ENCODE measurements at regions not wholly inside any gene's neighbourhood (a gene's known extent, or its start where the extent isn't known, plus 50 kb on each side); places are given as distances from the start of the nearest gene placed in this dataset.
"Not testable (repeated sequence)": the region's sequence is repeated elsewhere in the genome, so short reads cannot be mapped to it uniquely, and the experiment has no call there.

DNA sequence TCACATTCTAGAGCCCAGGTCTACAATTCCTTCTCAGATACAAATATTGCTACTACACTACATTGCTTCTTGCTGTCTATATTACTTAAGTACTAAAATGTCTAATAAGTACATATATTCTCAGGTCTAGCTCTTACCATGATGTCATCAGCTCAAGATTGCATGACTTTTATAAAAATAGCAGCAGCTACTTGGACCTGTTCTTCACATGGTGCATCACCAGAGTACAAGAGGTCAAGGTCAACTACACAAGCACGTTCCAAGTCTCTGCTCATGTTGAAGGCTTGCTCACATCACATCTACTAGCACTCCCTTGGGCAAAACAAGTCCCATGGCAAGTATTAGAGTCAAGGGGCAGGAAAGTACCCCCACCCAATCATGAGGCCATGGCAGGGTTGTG is 465.6 kb downstream of the MED13L start:
- DNase-seq (ENCODE audit: low read depth, low spot score): no peak

DNA sequence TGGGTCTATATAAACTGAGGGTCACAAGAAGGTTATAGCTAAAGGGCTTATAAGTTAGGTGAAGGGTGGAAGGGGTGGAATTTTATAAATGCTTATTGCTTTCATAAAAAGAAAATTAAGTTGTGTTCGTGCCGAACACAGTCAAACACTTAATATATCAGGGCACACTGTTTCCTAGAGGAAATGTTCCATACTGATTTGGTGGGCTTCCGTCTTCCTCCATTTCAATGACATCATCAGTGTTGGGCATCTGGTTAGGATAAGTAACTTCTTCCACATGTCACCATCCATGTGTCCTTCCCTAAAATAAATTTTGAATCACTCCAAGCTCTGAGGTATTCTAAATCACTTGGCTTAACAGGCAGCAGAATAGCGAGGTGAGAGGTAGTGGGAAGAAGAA is 466.4 kb downstream of the MED13L start:
- DNase-seq (ENCODE audit: low read depth, low spot score): no peak

DNA sequence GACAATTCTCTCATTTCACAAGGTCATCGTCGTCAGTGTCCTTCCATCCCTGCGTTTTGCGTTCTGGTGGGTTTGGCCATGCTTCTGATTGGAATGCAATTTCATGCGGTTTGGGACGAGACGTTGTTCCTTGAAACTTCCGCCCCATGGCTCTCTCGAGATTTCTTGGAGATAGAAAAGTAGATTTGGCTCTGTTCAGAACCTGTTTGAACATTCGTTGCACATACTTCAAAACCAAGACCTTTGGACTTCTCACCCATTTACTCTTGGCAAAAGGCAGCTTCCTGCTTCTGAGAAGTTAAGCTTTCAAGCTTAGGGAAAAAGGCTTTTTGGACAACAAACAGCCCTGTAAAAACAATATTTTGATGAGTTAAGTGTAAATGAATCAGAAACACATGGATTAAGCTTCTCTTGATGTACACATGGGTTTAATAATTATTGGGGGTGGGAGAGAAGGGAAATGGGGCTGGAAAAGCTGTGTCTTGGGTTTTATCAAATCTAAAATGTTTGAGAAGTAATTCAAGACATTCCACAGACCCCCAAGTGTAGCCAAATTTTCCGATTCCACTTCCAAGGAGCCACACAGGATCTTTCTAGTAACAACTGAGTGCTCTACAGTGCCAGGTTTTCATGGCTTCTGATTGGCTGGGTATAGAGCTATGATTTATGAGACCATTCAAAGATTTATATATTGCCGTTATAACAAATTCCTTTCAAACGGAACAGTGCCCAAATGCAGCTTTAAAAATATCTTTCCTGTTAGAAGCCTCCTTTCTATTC is 467.2 kb downstream of the MED13L start:
- DNase-seq (ENCODE audit: low read depth, low spot score): no peak

DNA sequence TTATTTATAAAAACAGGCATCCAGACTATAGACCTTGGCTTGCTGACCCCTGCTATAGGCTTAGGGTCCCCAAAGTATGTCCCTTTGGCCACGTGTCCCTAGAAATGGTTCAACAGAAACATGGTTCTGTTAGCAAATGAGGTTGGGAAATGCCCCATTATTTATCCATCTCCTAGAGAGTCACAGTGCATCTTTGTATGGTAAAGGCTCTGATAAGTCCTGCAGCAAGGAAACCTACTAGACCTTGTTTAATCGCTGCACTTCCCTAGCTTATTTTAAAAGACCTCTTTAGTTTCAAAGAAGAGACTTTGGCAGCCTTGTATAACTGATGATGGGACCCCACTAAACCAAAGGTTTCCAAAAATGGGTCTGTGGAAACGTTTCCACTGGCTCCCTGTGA is 471.5 kb downstream of the MED13L start:
- DNase-seq (ENCODE audit: low read depth, low spot score): no peak

DNA sequence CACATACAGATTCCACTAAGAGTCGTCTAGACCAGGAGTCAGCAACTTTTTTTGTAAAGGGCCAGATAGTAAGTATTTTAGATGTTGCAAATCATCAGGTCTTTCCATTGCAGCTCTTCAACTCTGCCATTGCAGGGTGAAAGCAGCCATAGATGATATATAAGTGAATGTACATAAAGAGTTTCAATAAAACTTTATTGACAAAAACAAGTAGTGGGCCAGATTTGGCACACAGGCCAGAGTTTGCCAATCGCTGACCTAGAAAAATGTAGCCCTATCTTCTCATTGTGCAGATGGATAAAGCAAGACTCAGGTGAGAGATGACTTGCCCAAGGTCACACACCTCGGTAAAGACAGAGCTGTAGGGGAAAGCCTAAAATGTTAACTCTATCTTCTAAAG is 474.7 kb downstream of the MED13L start:
- DNase-seq (ENCODE audit: low read depth, low spot score): no peak

DNA sequence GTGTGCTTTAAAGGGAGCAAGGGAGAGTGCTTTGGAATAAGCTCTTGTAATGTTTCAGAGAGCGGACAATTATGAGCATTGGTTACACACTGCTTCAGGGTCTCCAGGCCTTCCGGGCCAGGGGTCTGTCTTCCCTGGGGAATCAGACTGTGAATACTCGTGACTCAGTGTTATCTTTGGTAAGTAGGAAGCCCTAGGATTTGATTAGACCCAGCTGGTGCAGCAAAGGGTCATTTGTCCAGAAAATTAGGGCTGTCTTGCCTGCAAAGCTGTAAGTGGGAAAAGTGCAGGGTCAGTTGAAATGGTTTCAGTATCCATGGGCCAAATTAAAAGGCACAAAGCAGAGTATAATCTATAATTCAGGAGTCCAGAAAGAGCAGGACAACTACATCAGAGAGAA is 475.6 kb downstream of the MED13L start:
- DNase-seq (ENCODE audit: low read depth, low spot score): no peak

DNA sequence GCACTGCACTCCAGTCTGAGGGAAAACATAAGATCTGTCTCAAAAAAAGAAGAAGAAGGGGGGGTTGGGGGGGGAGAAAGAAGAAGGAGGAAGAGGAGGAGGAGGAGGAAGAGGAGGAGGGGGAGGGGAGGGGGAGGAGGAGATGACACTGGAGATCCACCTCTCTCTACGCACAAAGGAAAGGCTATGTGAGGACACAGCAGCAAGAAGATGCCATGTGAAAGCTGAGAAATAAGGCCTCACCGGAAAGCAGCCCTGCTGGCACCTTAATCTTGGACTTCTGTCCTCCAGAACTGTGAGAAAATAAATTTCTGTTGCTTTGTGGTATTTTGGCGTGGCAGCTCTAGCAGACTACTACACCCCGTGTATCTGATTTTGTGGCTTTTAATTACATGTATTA is 477.9 kb downstream of the MED13L start:
- no peak for DNase-seq (ENCODE audit: low read depth, low spot score)

DNA sequence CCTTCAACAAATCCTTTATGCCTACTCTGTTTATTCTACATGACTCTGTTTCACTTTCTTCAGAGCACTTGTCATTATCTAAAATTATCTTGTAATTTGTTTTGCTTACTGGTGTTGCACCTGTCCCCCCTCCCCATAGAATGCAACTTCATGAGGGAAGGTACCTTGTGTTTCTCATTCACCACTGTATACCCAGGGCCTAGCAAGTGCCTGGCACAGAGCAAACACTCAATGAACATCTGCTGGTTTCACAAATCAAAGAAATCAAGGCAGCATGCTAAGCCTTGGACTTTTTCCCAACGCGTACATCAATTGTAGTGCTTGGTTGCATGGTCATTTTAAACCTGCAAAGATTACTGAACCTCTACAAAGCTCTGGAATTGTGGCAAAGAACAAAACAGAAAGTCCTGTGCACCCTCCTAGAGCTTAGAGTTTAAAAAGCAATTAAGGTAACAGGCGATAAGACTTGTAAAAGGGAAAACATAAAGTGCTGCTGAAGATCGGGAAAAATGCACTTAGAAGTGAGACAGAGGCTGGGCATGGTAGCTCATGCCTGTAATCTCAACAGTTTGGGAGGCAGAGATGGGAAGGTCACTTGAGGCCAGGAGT is 479.1 kb downstream of the MED13L start:
- no peak for DNase-seq (ENCODE audit: low read depth, low spot score)

DNA sequence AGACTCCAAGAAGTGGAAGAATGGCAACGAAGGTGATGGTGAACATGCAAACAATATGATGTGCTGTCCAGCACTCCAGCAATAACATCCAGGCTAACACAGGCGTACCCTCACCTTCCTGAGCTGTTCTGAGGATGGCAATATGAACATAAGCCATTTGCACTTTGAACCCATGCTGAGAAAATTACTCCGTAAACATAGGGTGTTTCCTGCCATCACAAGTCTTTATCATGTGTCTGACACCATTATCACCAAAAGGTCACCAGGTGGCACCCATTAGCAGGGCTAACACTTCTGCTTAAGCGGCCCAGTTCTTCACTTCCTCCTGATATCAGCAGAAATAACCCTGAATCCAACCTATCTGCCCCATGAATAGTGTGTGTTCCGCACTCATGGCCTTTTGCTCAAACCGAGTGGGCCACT is 482.8 kb downstream of the MED13L start:
- DNase-seq (ENCODE audit: low read depth, low spot score): no peak

DNA sequence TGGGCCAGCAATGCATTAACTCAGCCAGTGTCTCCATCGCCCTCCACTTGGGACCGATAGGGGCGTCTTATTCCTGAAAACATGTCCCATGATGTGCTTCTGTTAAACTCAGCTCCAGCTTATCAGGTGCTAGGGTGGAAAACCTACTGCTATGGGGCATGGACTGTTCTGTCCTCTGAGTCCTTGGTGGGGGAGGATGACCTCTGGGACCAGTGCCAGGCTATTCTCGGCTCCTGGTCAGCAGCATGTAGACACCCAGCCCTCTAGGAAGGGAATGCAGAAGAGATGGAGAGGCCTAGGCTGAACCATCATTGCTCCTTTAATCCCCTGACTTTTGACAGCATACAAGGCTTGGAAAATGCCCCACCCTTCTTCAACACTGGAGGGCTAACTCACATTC is 486.2 kb downstream of the MED13L start:
- DNase-seq (ENCODE audit: low read depth, low spot score): no peak

DNA sequence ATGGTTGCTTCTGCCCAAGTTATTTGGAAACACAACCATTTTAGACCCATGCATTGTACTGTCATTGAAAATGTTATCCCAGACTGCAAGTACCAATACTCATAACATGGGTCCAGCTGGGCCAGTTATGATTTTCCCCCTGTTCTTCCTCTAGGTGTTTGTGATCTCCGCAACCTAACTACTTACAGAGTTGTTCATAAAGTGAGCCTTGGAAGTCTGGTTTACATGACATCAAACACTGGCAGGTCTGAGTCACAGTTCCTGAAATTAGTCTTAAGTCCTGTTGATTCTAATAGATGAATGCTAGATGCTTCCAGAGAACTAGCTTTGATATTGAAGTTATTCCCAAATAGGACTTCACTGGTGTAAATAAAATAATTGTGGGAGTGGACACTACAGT is 487.0 kb downstream of the MED13L start:
- no peak for DNase-seq (ENCODE audit: low read depth, low spot score)

DNA sequence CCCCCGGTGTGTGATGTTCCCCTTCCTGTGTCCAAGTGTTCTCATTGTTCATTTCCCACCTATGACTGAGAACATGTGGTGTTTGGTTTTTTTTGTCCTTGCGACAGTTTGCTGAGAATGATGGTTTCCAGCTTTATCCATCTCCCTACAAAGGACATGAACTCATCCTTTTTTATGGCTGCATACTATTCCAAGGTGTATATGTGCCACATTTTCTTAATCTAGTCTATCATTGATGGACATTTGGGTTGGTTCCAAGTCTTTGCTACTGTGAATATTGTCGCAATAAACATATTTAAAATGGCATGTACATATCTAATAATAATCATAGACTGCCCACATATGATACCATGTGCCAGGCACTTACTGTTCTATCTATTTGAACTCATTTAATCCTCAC is 491.0 kb downstream of the MED13L start:
- DNase-seq (ENCODE audit: low read depth, low spot score): not testable (repeated sequence)

DNA sequence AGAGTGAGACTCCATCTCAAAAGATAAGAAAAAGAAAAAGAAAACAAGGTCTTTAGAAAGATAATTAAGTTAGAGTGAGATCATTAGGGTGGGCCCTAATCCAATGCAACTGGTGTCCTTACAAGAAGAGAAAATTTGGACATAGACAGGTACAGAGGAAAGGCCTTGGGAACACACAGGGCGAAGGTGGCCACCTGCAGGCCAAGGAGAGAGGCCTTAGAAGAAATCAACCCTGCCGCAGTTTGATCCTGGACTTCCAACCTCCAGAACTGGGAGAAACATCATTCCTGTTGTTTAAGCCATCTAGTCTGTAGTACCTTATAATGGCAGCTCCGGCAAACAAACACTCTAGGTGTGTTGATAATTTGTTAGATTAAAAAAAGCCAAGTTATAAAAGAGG is 491.9 kb downstream of the MED13L start:
- no peak for DNase-seq (ENCODE audit: low read depth, low spot score)

DNA sequence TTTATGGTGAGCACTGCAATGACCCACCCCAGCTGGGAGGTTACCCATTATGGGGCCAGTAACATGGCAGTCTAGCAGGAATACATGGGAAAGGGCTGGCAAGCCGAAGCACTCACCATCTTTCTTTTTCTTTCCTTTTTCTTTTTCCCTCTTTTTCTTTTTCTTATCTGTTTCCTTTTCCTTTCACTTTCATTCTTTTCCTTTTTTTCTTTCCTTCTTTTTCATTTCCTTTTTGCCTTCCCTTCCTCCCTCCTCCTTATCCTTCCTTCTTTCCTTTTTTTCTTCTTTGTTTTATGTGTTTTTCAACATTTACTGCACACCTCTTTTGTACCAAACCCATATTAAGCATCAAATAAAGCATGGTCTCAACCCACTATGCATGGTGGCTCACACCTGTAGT is 501.1 kb downstream of the MED13L start:
- DNase-seq (ENCODE audit: low read depth, low spot score): no peak

DNA sequence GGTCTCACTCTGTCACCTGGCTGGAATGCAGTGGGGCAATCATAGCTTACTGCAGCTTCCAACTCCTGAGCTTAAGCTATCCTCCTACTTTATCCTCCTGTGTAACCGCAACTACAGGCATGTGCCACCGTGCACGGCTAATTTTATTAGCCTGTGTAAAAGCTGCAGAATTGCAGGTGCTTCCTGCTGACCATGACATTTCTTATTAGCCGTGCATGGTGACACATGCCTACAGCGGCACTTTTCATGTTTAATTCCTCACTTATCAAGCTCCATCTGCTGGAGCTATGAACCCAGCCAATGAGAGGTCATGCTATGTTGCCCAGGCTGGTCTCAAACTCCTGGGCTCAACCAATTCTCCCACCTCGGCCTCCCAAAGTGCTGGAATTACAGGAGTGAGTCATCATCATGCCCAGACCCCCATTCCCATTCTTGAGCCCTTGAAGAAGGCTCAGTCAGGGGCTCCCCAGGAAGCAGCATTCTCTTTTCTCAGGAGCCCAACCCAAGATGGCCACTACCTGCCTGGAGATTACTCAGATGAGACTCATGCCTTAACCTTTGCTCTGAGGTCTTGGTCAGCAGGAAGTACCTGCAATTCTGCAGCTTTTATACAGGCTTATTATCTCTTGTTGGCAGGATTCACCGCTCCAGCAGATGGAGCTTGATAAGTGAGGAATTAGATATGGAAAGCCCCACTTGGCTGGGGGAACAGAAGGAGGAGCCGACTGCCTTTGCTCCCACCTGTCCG is 503.2 kb downstream of the MED13L start:
- no peak for DNase-seq (ENCODE audit: low read depth, low spot score)

DNA sequence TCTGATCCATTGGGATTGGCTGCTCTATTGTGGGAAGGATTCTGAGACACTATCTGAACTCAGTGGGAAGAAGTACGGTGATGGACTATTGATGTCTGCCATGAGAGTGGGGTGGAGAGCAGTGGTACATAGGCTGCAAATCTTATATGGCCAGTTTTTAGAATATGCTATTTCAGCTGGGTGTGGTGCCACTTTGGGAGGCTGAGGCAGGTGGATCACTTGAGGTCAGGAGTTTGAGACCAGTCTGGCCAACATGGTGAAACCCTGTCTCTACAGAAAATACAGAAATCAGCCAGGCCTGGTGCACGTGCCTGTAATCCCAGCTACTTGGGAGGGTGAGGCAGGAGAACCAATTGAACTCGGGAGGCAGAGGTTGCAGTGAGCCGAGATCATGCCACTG is 505.9 kb downstream of the MED13L start:
- no peak for DNase-seq (ENCODE audit: low read depth, low spot score)

DNA sequence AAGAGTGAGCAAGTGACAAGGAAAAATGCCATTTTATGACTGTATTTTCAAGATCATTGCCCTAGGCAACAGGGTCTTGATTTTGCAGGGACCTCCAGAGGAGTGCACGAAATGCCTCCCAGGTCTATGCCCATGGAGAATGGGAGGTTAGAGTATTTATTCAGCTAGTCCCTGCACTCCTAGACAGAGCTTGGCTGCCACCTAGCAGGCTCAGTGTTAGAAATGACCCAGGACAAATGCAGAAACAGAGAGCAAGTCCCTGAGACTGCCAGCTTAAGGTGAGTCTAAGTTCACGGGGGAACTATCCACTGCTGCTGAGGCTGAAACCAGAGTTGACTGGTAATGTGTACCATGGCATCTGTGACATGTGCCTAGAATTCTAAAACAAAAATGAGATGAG is 506.4 kb downstream of the MED13L start:
- peak; percentile 40 for DNase-seq (ENCODE audit: low read depth, low spot score)

DNA sequence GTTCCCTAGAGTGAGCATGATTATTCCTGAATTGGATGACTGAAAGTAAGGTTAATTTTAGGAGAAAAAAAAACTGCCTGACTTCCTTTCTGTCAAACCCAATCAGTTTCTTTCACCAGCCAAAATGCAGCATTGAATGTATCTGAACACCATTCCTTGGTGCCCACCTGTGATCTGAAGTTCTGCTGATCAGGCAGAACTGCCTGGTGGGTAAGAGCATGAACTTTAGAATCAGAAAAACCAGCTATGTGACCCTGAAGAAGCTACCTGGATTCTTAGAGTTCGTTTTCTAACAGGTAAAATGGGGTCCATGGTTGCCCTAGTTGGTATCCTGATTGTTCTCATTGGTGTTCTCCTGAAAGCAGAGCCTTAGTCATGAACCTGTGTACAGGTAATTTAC is 506.9 kb downstream of the MED13L start:
- DNase-seq (ENCODE audit: low read depth, low spot score): no peak

DNA sequence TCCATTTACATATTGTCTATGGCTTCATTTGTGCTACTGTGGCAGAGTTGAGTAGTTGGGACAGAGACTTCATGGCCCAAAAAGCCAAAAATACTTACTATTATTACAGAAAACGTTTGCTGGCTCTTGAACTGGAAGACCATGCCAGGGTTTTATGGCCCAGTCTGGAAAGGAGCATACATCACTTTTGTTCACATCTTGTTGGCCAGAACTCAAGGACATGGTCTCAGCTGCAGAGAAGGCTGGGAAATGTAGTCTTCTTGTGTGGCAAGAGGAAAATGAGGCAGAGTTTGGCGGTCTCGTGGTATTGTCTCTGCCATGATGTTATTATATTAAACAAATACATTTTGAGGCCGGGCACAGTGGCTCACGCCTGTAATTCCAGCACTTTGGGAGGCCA is 509.6 kb downstream of the MED13L start:
- DNase-seq (ENCODE audit: low read depth, low spot score): no peak

DNA sequence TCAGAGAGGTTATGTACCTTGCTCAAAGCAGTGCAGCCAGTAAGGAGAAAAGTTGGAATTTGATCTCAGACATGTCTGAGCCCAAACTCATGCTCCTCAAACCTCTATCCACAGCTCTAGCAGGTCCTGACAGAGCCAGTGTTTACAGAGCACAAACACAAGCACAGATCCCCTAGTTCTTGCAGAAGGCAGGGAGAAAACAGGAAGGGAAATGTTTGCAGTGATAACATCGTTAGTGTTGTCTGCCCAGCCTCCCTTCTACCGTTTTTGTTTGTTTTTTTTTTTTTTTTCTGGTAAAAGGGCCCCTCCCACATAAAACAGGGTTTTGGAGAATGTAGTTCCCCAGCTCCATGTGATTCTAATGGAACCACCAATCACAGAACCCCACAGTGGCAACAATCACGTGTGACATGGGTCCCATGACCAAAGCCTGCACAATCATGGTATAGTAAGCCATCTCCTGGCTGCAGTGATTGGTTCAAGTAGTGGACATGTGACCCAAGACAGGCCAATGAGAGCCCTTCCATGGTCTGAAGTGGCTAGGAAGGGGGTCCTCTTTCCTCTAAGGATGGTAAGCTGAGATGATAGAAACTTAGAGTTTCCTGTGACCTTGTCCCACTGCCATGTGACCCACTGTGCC is 513.4 kb downstream of the MED13L start:
- DNase-seq (ENCODE audit: low read depth, low spot score): peak; percentile 17

DNA sequence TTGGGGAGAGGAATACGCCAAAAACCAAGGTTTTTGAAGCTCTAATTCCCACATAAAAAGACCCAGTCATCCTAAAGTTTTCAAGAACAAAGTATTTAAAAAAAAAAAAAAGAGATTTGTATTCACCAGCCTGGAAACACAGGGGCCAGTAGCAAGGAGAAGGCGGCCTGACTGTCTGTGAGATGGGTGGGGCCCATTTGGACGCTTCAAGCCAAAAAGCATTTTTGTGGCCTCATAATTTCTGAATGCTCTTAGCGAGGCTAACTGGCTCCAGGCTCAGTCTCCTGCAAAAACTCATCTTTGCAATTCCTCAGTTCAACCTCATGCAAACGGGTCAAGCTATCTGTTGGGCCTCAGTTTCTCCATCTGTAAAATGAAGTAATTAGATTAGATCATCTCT is 514.1 kb downstream of the MED13L start:
- no peak for DNase-seq (ENCODE audit: low read depth, low spot score)

DNA sequence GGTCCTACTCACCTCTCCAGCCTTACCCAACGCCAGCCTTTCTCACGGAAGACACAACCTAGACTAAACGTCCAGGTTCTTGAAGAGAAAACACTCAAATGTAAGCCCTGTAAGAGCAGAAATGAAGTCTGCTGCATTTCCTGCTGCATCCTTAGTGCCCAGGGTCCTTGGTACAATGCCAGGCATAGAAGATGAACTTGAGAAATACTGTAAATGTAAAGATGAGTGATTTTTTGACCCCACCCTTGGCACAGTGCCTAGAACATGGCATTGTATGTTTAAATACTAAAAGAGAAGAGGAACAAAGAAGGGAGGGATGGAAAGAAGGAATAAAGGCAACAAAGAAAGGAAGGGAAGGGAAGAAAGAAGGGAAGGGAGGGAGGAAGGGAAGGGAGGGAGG is 514.6 kb downstream of the MED13L start:
- no peak for DNase-seq (ENCODE audit: low read depth, low spot score)
